NCI-H2171 treated with DMSO at 0.1 percent for 48 hours (cell line): ENCODE measurements at regions not wholly inside any gene's neighbourhood (a gene's known extent, or its start where the extent isn't known, plus 50 kb on each side); places are given as distances from the start of the nearest gene placed in this dataset.
"Not testable (repeated sequence)": the region's sequence is repeated elsewhere in the genome, so short reads cannot be mapped to it uniquely, and the experiment has no call there.

Experiments used
- DNase-seq: peaks from one replicate; lab custom pipeline; 2025; lab: John Stamatoyannopoulos, UW

DNA sequence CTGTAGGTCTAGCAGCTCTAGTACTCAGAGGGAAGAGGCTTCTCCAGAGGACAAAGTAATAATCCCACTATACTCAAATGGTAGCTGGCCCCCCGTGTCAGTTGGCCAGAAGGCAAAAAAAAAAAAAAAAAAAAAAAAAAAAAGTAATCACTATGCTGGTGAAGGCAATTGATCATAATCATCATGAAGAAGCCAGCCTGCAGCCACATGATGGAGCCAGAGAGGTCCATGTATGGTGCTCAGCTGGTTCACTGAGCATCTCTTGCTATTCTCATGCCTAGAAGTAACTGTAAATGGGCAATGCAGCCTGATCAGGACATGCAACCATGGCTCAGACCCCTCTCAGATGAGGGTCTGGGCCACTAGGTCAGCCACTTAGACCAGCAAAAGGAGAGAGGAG lies 378.8 kb downstream of the MED13L start:
- no peak for DNase-seq

DNA sequence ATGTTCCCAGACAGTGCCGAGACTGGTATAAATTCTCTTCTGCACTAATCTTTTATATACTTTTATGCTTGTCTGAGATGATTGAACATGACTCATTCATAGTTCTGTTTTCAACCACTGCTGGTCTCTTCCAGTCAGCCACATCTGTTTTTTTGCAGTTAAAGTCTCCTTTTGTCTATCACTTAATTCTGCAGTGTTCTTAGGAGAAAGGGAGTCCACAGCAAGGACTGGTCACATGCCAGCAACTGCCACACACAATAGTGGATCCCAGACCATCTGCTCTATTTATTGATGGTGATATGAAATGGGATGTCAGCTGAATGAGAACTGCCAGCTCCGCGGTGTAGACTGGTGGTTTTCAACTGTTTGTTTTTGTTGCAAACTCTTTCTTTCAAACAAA lies 379.8 kb downstream of the MED13L start:
- DNase-seq = no peak

DNA sequence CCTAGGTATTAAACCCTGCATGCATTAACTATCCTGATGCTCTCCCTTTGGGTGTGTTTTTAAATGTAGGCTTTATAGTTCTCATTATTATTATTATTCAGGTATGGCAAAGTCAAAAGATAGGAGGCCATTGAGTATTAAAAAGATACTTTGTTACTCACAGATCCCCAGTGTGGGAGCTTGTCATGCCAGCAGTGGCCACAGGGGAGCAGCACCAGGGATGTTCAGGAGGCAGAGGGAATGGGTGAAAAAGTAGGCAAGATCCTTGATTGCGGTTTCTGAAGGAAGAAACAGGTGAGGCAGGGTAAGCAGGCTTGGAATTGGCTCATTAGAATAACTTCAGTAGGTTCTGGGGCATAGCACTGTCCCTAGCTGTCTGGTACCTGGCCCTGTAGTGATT lies 382.2 kb downstream of the MED13L start:
- DNase-seq = no peak

DNA sequence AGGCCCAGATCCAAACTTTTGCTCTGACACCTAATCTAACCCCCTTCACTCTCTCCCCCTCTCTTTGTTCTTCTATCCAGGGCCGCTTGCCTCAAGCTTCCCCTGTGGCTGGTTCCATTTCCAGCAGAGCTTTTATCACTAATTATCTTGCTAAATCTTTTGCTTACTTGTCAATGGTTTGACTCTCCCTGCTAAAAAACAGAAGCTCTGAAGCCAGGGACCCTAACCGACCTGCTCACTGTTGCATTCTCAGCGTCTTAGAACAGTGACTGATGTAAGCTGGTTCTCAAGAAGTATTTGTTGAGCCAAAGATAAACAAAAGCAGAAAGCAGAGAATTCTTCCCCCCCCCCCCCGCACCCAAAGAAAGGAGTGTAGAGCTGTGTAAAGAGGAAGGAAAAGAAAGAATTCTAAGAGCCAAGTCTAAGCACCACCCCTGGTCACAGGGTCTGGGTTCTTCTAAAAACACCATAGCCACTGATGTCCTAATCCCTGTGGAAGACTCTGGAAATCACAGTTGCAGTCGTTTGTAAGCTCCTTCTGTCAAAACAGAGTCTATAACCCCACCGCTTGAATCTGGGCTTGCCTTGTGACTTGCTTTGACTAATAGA lies 385.8 kb downstream of the MED13L start:
- no peak for DNase-seq

DNA sequence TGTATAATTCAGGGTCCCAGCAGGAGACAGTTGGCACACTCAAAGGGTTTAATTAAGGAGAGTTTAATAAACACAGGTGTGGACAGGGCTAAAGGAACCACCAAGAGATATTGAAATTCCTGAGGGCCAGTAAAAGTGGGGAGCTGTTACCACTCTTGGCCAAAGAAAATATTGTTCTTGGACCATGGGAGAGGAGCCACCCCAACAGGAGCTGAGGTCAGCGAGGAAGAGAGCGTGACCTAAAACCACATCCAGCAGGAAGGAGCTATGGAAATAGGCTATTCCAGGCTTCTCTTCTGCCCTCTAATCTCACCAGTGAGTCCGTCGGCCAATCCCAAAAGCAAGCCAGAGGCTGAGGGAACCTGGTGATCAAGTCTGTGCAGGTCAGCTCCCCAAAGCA lies 390.8 kb downstream of the MED13L start:
- no peak for DNase-seq

DNA sequence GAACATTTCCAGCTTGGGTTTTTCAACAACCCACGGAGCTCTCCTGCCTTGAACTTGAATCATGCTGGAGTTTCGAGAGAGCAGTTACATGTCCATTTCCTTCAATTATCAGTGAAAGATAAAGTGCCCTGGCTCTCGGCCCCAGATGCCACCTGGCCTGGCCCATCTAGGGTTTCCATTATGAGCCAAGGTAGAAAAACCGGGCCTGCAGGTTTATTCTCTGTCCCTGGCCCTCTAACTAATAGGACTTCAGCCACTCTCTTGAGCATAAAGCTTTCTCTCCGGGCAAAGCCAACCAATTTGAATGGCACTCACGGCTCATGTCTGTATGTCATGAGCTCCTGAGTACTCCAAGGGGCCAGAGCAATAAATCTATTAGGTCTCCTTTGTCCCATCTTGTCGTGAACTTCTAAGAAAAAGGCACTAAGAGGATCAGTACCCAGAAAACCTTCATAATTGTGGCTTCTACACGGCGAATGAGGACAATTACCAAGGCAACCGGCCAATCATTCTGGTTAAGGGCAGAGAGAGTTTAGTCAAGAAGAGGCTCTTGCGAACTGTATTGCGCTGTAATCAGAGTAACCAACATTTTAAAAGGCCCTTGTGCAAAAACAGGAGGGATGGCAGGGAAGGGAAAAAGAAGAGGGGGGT lies 392.3 kb downstream of the MED13L start:
- DNase-seq = no peak

DNA sequence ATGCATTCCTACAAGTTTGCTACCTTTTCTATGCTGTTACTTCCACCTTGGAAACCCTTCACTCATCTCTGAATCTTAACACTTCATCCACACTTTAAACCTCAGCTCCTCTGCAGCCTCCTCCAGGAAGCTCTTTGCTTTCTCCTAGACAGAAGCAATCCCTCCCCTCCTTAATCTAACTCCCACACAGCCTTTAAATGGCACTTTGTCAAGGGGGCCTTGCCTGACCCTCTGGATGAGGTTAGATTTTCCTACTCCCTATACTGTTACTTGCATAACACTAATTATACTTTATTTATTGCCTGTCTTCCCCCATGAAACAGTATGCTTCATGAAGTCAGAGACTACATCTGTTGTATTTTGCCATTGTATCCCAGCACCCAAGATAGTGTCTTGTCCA lies 394.6 kb downstream of the MED13L start:
- DNase-seq = no peak

DNA sequence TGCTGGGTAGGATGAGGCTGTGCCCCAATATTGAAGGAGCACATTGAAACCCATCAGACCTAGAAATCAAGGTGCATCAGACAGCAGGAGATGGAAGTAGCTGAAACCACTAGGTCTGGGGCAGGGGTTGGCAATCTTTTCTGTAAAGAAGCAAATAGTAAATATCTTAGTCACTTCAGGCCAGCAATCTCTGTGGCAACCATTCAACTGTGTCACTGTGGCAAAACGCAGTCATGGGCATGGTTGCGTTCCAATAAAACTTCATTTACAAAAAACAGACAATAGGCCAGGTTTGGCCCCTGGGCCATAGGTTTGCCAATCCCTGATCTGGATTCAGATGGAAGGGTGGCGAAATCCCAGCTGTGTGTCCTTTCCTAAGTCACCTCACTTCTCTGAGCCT lies 397.3 kb downstream of the MED13L start:
- no peak for DNase-seq

DNA sequence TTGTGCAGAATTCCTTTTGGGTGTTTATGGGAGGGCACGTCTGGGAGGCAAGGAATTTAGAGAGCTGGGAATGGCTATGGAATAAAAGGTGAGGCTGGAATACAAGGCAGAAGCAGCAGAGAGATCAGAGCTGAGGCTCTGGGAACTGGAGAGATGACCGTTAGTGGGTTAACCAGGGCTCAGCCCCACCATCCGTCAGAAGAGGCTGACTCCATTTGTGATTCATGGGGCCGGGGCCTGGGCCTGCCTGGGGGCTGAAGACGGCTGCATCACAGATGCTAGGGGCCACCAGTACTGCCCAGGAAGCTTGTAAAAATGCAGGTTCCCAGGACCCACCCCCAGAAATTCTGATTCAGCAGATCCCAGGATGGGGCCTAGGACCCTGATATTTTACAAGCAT lies 398.1 kb downstream of the MED13L start:
- no peak for DNase-seq

DNA sequence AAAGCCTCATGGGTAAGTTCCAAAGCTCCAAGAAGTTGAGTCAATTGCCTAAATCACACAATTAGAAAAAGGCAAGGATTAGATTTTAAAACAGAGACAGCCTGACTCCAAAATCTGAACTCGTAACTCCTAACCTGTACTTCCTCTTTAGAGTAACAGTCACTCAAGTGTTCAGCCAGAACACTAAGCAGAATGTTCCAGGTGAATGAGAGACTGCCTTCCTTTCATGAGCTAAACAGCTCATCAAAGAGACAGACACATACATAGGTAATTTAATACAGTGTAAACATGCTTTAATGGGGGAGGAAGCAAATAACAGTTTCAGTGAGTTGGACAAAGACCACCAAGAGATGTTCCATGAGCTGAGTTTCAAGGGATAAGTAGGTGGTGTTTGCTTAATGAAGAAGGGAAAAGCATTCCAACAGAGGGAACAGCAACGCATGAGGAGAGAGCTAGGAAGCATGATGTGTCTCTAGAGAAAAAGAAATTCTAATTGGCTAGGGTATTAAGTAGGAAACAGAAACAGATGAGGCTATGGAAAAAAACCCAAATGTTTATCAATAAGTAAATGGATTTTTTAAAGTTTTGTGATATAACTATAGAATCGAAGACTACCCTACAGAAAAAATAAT lies 403.9 kb downstream of the MED13L start:
- DNase-seq = no peak

DNA sequence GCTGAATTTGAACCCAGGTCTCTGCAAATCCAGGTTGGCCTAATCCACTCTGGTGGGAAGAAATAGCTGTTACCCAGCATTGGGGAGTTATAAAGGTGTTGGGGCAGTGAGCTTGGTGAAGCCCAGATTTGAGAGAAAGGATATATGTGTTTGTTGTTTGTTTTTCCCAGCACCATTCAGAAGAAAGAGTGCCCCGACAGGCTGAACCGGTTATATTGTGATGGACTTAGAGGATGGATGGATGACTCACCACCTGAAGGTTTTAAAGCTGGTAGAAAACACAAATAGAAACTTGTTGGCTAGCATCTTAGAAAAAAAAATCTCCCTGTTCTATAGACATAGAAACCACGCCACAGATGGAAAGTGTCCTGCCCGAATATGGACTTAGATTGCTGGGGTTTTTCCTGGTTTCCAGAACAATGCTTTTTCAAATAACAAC lies 404.6 kb downstream of the MED13L start:
- DNase-seq = no peak

DNA sequence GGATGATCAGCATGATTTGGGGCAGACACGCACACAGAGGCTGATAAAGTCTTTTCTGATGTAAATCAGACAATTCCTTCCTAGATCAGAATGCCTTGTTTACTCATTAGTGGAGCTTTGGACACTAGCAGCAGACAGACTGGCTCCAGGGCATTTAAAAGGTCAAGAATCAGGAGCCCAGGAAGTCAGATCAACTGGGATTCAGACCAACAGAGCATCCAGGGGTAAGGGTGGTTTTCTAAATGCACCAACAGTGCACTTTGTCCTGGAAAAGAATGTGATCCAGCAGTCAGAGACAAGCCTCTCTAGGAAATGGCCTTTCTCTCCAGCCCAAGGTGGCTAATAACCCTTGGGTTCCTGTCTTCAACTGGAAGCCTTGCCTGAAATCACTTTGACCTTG lies 405.3 kb downstream of the MED13L start:
- DNase-seq = no peak

DNA sequence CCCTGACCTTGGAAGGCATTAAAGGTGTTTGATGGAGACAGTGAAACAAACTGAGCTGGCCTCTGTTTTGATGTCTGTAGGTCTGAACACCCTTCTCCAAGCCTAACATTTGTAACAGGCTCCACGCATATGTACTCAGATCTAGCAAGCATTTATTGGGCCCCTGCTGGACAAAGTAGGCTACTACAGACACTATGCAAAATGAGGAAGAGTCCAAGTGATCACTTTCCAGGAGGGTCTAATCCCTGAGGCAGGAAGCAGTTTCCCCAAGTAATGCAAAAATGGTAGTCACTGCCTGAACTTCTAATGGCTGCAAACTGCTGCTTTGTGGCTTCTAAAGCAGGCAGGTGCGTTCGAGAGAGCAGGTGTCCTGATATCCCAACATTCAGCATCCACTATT lies 405.8 kb downstream of the MED13L start:
- peak; percentile 5 for DNase-seq

DNA sequence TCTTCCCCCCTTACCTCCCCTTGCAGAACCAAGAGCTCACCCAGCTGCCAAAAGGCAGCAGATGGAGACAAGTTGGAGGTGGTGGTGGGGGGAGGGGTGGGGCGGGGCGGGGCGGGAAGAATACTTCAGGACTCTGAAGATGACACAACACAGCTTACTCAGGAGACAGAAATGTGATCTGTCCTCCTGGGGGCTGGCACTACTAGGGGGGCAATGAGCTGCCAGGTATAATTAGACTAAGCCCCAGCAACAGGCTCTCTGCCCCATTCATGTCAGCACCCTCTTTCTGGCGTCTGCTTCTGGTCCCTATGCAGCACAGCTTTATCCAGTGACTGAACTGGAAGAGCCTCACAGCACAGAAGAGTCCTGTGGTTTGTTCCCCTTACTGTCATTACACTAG lies 407.0 kb downstream of the MED13L start:
- peak; percentile 55 for DNase-seq

DNA sequence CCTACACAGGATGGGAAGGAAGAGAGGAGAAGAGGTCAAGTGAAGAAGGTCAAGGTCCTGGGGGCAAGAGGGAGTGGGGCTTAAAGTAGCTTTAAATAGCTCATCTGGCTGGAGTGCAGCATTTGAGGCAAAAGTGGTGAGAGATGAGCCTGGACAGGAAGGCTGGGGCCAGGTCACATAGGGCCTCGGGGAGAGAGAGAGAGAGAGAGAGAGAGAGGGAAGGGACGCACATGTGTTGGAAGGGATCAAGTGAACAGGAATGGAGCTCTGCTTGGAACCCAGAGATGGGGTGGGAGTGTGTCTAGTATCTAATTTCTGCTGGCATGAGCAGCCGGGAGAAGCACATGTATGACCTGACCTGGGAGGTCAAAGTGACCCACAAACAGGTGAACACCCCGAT lies 407.5 kb downstream of the MED13L start:
- DNase-seq = no peak

DNA sequence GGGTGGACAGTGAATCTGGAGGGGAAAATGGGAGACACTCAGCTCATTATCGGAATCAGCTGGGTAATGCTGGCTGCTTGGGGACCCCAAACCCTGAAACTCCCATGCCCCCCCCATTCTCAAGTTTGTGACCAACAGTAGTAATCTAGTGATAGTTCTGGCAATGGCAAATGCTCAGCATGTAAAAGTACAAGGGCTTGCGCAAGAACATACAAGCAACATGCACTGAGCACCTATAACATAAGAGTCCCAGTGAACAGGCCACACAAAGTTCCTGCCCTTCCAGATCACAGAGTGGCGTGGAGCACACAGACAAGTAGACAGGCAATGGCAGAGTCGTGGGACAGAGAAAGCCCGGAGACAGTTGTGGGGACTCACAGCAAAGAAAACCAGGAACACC lies 407.9 kb downstream of the MED13L start:
- DNase-seq = no peak

DNA sequence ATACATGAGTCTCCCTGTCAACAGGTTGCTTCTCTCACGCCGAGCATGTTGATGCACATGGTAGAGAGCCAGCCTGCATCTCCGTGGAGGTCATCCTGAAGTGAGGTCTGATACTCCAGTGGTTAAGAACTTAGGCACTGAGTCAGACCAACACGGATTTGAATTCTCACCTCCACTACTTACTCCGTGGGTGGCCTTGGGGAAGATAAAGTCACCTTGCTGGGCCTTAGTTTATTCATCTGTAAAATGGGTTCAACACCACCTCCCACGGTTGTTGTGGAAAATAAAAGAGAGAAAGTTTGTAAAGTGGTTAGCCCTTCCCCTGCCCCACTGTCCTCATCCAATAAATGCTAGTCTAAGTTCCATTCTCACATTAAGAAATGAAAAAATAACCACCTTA lies 408.9 kb downstream of the MED13L start:
- DNase-seq = no peak

DNA sequence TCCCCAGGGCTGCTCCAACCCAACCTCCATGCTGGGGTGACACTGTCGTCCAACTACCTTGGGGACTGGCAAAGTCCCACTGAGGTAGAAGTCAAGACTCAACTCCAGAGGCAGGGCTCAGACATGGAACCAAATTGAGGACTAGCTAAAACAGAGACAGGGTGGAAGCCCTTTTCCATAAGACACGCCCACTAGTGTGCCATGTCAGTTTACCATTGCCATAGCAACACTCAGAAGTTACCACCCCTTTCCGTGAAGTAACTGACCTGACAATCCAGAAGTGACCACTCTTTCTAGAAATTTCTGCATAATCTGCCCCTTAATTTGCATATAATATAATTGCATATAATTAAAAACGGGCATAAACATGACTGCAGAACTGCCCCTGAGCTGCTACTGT lies 409.6 kb downstream of the MED13L start:
- DNase-seq = no peak

DNA sequence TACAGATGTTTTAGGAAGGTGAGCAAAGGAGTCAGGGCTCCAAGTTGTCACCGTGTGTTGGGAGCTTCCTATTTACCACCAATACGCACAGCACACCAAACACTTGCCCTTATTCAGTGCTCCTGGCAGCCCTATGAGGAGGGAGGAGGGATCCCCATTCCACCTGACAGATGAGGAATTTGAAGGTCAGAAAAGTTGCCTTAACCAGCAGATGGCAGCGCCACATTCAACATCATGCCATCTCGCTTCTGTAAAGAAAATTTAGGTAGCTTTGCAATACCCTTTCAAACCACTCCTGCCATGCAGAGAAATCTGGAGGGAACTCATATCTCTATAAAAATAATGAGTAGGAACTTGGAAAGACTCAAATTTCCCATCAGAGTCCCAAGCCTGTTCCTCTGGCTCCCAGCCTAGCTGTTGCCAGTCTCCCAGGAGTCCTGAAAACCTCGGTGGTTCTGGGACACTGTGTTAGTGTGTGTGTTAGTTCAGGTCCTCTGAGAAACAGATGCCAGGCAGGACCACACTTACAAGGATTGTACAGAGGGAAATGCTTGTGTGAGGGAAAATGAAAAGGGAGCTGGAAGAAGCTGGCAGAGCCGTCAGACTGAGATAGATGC lies 410.5 kb downstream of the MED13L start:
- peak; percentile 1 for DNase-seq

DNA sequence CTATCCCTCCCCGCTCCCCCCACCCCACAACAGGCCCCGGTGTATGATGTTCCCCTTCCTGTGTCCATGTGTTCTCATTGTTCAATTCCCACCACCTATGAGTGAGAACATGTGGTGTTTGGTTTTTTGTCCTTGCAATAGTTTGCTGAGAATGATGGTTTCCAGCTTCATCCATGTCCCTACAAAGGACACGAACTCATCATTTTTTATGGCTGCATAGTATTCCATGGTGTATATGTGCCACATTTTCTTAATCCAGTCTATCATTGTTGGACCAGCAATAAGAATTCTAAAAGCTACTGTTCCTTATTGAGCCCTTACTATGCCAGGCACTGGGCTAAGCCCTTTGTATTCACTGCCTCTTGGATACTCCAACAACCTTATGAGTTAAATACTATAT lies 411.2 kb downstream of the MED13L start:
- DNase-seq = not testable (repeated sequence)

DNA sequence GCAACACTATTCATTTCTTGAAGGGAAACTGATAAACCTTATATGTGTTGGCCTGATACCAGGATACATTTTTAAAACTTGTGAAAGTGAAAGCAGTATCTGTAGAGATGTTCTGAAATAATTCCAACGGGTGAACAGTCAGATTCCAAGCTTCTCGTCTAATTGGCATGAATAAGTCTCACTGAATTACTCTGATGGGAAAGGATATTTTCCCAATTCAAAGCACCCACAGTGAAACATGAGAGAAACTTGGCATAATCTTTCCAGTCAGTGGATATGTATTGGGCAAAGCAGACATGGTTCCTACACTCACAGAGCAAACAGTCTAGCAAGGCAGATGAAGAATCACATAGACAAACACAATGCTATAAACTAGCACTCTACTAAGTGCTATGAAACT lies 413.1 kb downstream of the MED13L start:
- DNase-seq = no peak

DNA sequence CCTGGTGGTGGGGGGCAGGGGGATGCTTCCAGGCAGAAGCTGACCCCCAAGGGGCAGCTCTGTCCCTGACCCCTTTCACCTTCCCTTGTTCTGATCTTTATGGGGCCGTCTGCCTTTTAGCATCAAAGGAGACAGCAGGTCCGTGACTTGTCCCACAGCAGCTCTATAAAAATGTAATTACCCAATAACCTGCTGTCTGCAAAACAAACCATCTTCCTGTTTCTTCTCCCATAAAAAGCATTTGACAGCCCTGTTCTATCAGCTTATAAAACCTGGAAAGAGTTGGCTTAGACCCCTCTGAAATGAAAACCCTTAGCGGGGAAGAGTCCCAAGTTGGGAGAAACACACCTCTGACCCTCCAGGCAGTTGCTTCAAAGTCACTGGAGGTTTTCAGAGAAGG lies 416.9 kb downstream of the MED13L start:
- no peak for DNase-seq

DNA sequence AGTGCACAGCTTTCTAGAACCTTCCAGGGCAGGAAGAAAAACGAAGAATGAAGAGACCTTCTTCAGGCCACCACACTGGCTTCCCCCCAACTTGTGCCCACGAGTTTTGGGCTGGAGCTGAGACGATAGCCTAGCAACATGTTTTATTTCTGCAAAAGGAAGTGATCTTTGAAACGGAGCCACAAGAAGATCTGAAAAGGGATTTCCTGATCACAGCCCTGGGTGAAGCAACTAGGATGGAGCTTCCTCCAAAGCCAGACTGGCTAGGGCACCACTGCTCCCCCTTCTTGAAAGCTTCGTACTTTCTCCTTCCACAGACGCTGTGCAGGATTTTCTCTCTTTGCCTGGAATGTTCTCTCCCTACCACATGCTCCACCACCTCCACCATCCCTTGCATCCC lies 418.3 kb downstream of the MED13L start:
- no peak for DNase-seq
